Kidney (tissue), 13 donors: ENCODE measurements at regions not wholly inside any gene's neighbourhood (a gene's known extent, or its start where the extent isn't known, plus 50 kb on each side); places are given as distances from the start of the nearest gene placed in this dataset.

Experiments
- DNase-seq, 5 donors: peaks; one replicate each; pipeline ENCODE4 v3.0.0-alpha.2; 2013 to 2020
- FAIRE-seq: peaks from 2 replicates; lab custom pipeline; 2012; peaks lifted over from hg19 to GRCh38; lab: Jason Lieb, UNC
- H3K27ac ChIP-seq, 2 donors: one replicate each; pipeline ENCODE4 v1.7.0; 2013; ENCODE audit warnings: low read depth in 2 of 2, low read length in 2 of 2, inconsistent platforms in 1 of 2
- H3K27me3 ChIP-seq: one replicate; pipeline ENCODE4 v1.7.1; 2013; ENCODE audit warnings: low read length, inconsistent platforms; ENCODE audit not compliant: control insufficient read depth, insufficient read depth
- H3K36me3 ChIP-seq, 3 donors: one replicate each; pipeline versions ENCODE4 v1.7.0 to v1.7.1; 2013; ENCODE audit warnings: low read length in 3 of 3, control low read depth in 1 of 3, inconsistent platforms in 1 of 3; ENCODE audit not compliant: insufficient read depth in 3 of 3, control insufficient read depth in 2 of 3
- H3K4me1 ChIP-seq, 3 donors: one replicate each; pipeline versions ENCODE4 v1.7.0 to v1.7.1; 2013; ENCODE audit warnings: low read length in 3 of 3, inconsistent platforms in 1 of 3, low read depth in 1 of 3; ENCODE audit not compliant: control insufficient read depth in 2 of 3, insufficient read depth in 2 of 3
- H3K4me3 ChIP-seq, 3 donors: one replicate each; pipeline versions ENCODE4 v1.7.0 to v1.8.1; 2013; ENCODE audit warnings: low read length in 3 of 3, control low read depth in 1 of 3, inconsistent platforms in 1 of 3
- H3K9ac ChIP-seq, 3 donors: one replicate each; pipeline versions ENCODE4 v1.7.0 to v1.7.1; 2013; ENCODE audit warnings: low read length in 3 of 3, control low read depth in 1 of 3, inconsistent platforms in 1 of 3
- H3K9me3 ChIP-seq, 3 donors: one replicate each; pipeline versions ENCODE4 v1.7.0 to v1.7.1; 2013; ENCODE audit warnings: low read length in 3 of 3, control low read depth in 1 of 3, inconsistent platforms in 1 of 3; ENCODE audit not compliant: control insufficient read depth in 2 of 3, insufficient read depth in 1 of 3
- CTCF ChIP-seq: IDR thresholded peaks from 3 replicates; pipeline ENCODE4 v1.5.1; 2012; ENCODE audit warnings: mild to moderate bottlenecking, moderate library complexity, borderline replicate concordance; ENCODE audit not compliant: insufficient read depth; ENCODE audit errors: extremely low read depth
- intact Hi-C: fragments of 100-400 bp; cut with DNase I; formaldehyde crosslinking; loops from one replicate; pipeline ENCODE4 v1.11.1; 2022
- donor health status: control.
- donor health status: control.
- donor health status: control.
- donor health status: control.
- donor health status: control.
- donor health status: DM: yes; HTN: yes; CAD: no.
- donor health status: Normal renal cell carcinoma (clear cell type).

GRCh38 chr2:5083402-5083801 lies 608.8 kb upstream of the SOX11 start:
- Histone ChIP-seq H3K4me1 (no peaks in the 10 kb centered on the region), H3K4me3 (no peak overlapping the region), H3K27ac (no peak overlapping the region), H3K9ac (no peak overlapping the region), H3K36me3 (no peaks in the 10 kb centered on the region), H3K27me3 (no peaks in the 10 kb centered on the region), H3K9me3 (no peaks in the 10 kb centered on the region)
- FAIRE-seq = no peak
- TF ChIP-seq CTCF = no peak
- intact Hi-C loops = no loop called here
- no peak for DNase-seq

GRCh38 chr2:5089409-5089808 lies 602.8 kb upstream of the SOX11 start:
- no peaks in the 10 kb centered on the region for H3K9me3 ChIP-seq
- H3K4me1 ChIP-seq = no peaks in the 10 kb centered on the region
- H3K27me3 ChIP-seq = no peaks in the 10 kb centered on the region
- H3K4me3 ChIP-seq = no peak overlapping the region
- intact Hi-C loops = no loop called here
- no peak for TF ChIP-seq CTCF
- no peak overlapping the region for H3K27ac ChIP-seq
- DNase-seq (no peak), FAIRE-seq (no peak)
- H3K36me3 ChIP-seq = no peaks in the 10 kb centered on the region
- no peak overlapping the region for H3K9ac ChIP-seq

GRCh38 chr2:5093056-5093455 lies 599.1 kb upstream of the SOX11 start:
- Histone ChIP-seq H3K27me3 (no peaks in the 10 kb centered on the region), H3K9me3 (no peaks in the 10 kb centered on the region), H3K27ac (no peak overlapping the region), H3K9ac (no peak overlapping the region), H3K36me3 (no peaks in the 10 kb centered on the region), H3K4me1 (no peaks in the 10 kb centered on the region), H3K4me3 (no peak overlapping the region)
- intact Hi-C loops = no loop called here
- FAIRE-seq (no peak), DNase-seq (no peak)
- no peak for TF ChIP-seq CTCF

- Histone ChIP-seq H3K36me3 (no peaks in the 10 kb centered on the region), H3K27ac (no peak overlapping the region), H3K9ac (no peak overlapping the region), H3K4me3 (no peak overlapping the region), H3K9me3 (no peaks in the 10 kb centered on the region), H3K4me1 (no peaks in the 10 kb centered on the region), H3K27me3 (no peaks in the 10 kb centered on the region)
- TF ChIP-seq CTCF = no peak
- intact Hi-C loops = no loop called here
- DNase-seq = no peak
- no peak for FAIRE-seq
These were observed 598.7 kb upstream of the SOX11 start for GRCh38 chr2:5093518-5093917.
